ENCODE measurements at regions not wholly inside any gene's neighbourhood (a gene's known extent, or its start where the extent isn't known, plus 50 kb on each side); places are given as distances from the start of the nearest gene placed in this dataset.
"Not testable (repeated sequence)": the region's sequence is repeated elsewhere in the genome, so short reads cannot be mapped to it uniquely, and the experiment has no call there.

DNA sequence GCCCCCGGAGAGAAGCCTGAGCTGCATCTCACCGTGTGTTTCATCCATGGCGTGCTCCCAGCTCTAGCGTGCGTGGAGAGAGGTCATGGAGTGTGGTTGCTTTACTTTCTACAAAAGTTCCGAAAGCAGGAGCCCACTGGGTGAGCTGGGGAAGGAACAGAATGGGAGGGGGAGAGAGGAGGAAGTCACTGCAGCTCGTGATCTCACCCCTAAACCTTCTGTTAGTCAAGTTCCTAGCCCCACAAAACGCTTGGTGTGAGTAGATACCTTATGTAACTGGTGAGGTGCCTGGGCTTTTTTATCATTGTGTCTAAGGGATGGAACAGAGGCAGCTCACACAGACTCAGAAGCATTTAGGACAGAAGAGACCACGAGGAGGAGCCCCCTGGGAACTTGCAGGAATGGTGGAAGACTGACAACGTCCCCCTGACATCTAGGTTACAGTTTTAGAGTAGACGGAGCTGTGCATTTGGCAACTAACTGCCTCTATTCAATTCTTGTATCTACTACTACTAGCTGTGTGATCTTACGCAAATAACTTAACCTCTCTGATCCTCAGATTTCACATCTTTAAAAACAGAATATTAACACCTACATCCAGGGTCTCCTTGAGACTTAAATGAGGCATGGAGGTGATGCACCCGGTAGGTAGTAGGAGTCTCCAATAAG lies 123.3 kb downstream of the ARL4C start:
- no peak for DNase-seq

DNA sequence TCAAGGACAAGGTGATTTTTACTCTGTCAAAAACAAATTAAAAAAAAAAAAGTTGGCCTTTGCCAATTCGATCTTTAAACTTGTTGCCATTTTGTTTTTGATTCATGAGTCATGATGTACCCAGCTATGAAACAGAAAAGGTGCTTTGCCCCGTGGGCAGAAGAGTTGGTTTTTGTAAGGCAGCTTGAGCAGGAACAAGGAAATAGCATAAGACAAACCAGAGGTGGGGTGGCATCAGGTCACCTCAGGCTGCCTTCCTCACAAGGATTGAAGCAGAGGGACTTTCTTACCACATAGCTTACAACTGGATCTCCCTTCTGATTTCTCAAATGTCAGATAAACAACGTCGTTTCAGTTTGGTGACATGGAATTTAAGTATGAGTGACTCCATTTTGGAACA lies 123.8 kb downstream of the ARL4C start:
- DNase-seq: no peak

DNA sequence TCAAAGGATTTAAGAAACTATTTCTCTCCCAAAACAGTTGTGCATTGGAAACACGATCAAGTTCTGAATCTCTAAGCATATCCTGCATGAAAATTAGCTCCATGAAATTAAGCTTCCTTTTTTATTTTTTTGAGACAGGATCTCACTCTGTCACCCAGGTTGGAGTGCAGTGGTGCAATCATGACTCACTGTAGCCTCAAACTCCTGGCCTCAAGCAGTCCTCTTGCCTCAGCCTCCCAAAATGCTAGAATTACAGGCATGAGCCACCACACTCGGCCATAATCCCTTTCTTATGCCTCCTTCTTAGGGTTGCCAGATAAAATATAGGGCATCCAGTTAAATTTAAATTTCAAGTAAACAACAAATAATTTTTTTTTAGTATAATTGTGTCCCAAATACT lies 124.4 kb downstream of the ARL4C start:
- DNase-seq: no peak

DNA sequence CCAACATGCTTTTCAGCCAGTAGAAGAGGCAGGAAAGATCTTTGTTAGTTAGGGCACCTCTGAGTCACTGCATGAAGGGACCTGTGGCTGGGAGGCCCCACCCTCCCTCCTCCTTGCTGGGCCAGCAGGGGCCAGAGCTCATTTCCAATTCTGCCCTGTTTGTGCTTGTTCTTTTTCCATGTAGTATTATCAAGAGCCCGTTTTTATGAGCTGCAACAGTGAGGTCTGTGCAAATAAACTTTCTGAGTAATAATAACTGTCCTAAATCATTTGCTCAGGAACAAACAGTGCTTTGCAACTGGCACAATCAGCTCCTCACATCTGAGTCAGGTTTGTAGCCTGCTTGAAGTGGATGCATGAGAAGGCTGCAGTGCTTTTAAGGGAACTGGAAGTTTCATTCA lies 128.0 kb downstream of the ARL4C start:
- peak; percentile 24 for DNase-seq

DNA sequence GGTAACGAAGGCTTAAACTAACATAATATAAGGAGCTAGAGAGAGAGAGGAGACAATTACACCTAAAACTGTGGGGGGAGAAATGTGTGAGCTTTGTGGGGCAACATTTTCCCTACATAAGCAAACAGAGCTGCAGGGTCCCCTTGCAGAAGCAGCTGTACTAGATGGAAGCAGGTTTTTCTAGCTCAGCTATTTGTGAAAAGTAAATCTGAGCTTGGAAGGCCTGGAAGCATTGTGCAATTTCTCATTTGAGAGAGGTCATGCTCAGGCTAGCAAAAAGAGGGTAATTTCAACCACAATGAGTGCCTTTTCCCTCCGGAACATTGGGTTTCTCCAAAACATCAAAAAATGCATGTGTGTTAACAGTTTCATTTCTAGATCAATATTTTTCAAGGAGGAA lies 130.0 kb downstream of the ARL4C start:
- DNase-seq: peak; percentile 40

DNA sequence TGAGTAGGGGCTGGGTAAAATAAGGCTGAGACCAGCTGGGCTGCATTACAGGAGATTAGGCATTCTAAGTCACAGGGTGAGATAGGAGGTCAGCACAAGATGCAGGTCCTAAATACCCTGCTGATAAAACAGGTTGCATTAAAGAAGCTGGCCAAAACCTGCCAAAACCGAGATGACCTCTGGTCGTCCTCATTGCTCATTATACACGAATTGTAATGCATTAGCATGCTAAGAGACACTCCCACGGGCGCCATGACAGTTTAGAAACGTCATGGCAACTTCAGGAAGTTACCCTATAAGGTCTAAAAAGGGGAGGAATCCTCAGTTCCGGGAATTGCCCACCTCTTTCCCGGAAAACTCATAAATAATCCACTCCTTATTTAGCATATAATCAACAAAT lies 132.2 kb downstream of the ARL4C start:
- DNase-seq: no peak

DNA sequence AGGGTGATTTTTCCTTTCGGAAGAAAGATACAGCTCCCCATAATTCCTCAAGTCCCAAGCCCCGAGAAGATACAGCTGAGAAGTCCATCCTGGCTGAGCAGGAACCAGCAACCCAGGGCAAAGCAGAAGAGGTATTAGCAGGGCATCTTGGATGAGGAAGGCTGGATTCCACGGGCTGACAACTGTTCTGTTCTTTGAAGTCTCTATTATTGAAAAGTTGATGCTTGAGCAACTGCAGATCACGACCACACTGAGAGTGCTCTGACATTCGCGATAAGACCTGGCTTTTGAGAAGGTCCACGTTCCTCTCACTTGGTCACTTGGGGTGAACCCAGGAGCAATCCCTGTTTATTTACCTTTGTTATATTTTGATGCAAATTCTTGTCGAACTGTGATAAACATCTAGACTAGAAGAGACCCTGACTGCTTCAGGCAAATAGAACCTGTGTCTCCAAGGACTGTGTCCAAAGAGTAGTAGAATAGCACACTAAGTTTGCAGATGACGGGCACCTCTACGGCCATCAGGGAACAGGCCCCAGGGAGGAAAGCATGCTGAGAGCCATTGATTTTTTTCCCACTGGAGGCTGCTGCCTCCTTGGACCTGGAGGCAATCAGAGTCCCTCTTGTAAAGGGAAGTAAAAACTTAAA lies 133.1 kb downstream of the ARL4C start:
- peak; percentile 13 for DNase-seq

DNA sequence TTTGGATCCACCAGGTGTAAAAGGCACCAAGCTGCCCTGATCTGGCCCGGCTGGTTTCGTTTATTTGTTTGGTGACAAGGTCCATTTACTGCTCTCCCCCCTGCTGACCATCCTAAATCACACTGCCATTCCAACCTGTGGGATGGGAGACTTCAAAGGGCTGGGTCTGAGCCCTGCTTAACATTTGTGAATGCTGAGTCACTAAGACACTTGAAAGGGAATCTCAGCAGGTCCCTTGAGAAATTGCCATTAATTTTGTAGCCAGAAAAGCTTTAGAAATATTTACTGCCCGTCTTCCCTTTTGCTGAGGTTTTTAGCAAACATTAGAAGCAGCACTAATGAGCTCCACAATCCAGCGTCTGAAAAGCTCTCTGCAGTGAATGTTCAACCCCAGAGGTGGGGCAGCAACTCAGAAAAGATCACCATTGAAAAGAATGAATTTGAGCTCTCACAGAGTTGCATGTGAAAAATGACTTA lies 133.8 kb downstream of the ARL4C start:
- peak; percentile 81 for DNase-seq

DNA sequence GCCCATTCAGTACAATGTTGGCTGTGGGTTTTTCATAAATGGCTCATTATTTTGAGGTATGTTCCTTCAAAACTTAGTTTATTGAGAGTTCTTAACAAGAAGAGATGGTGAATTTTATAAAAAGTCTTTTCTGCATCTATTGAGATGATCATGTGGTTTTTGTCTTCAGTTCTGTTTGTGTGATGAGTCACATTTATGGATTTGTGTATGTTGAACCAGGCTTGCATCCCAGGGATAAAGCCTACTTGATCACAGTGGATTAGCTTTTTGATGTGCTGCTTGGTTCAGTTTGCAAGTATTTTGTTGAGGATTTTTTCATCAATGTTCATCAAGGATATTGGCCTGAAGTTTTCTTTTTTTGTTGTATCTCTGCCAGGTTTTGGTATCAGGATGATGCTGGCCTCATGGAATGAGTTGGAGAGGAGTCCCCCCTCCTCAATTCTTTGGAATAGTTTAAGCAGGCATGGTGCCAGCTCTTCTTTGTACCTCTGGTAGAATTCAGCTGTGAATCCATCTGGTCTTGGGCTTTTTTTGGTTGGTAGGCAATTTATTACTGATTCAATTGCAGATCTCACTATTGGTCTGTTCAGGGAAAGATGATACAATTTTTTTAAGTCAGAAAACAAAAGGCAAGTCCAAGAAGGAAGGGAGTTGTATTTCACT lies 136.4 kb downstream of the ARL4C start:
- DNase-seq: not testable (repeated sequence)

DNA sequence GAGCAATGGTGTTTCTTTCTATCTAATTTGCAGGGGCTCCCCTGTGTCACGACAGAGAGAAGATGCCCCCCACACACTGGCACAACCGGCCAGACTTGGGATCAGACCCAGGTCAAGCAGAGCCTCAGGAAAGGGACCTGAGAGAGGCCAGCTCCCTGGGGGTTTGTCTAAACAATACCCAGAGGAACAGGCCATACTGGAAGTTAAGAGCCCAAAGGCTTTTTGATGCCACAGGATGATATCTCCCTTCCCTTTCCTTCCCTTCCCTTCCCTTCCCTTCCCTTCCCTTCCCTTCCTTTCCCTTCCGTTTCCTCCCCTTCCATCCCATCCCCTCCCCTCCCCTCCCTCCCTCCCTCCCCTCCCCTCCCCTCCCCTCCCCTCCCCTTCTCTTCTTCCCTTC lies 139.2 kb downstream of the ARL4C start:
- no peak for DNase-seq

DNA sequence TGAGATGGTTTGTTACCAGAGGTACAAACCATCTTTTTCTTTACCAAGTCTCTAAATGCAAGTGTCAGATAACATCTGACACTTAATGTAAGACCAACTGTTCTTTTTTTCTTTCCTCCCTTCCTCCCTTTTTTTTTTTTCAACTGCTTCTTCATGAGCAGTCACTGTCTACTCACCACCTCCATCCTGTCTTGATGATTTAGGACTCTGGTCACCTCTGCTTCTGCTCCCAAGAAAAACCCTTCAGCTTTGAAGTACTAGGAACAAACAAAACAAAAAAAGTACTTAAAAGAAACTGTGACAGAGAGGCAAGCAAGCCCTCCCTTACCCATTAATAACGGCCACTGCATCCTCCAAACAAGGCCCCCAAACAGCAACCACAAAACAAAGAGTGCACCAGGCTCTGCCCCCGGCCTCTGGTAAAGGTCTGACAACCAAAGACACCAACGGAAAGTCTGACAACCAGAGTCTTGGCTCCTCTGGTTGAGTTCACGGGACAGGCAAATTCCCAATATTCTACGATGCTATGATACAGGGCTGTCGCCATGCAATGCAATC lies 141.0 kb downstream of the ARL4C start:
- no peak for DNase-seq

DNA sequence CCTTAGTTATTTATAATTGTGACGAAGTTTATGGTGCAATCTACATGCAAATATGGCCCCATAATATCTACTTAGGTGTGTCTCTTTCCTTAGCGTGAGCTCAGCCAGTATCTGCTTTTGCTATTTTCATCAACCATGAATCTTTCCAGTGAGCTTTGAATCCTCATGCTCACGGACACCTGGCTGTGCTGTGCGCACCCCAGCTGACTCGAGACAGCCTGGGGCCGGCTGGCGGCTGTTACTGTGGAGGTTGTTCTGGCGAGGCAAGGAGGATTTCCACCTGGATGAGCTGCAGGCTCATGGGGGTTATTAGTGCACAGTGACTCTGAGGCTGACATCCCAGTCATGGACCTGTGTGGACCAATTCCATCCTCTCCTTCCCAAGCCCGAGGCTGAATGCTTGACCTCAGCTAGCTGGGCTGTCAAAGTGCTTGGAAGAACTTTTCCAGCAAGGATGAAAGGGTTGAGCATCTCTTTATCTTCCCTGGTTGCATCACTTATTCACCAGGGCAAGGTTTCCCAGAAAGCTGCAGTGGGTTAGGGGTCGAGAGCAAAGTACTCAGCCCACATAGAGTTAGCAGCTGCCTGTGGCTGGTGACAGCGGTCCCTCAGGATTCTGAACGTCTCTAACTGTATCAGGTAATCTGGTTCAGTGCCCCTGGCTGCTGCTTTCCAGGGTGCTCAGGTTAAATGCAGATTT lies 141.7 kb downstream of the ARL4C start:
- DNase-seq: peak; percentile 53

DNA sequence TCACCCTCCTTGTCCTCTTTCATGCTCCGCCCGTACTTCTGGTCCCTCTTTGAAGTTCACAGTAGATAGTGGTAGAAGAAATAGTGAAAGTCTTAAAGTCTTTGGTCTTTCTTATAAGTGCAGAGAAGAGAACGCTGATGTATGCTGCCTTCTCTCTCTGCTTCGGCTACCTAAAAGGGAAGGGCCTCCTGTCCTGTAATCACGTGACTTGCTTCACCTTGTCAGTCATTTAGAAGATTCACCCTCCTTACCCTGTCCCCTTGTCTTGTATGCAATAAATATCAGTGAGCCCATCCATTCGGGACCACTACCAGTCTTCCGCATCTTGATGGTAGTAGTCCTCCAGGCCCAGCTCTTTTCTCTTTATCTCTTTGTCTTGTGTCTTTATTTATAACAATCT lies 144.6 kb downstream of the ARL4C start:
- DNase-seq: no peak

DNA sequence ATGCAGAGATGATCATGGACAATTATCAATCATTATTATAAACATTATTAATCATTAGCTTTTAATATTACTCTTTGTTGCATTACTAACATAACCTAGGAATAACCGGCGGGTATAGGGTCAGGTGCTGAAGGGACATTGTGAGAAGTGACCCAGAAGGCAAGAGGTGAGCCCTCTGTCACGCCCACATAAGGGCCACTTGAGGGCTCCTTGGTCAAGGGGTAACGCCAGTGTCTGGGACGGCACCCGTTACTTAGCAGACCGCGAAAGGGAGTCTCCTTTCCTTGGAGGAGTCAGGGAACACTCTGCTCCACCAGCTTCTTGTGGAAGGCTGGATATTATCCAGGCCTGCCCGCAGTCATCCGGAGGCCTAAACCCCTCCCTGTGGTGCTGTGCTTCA lies 145.0 kb downstream of the ARL4C start:
- DNase-seq: not testable (repeated sequence)

DNA sequence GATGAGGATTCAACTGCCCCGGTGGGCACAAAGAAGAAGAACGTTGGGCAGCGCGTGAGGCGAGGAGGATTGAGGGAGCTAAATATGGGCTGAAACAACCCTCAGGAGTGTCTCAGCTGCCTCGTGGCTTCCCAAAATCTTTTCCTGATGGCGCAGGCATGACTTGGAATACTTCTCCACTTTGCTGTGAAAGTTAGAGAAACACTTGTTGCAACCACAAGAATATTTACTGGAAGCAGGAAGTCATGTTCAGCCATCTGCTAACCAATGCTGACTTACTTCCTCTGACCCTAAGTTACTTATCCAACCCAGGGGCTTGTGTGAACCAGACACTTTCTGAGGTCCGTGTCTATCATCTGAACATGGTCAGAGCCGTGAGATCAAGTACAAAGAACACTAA lies 148.8 kb downstream of the ARL4C start:
- no peak for DNase-seq

DNA sequence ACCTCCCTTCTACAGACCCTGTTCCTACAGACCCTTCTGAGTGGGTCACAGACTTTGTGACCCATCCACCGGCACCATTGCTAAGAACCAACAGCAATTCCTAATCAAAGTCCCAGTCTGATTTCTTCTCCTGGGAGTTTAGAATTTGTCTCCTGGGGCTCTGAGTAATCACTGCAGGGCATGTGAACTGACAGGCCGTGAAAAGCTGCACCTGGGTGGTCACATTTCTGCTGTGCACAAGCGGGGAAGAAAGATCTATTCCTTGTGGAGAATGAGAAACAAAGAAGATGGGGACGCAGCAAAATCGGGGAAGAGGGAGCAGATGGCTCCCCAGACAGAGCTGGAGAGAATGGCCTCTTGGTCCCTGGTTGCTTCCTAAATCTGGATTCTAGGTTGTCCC lies 151.0 kb downstream of the ARL4C start:
- DNase-seq: no peak

DNA sequence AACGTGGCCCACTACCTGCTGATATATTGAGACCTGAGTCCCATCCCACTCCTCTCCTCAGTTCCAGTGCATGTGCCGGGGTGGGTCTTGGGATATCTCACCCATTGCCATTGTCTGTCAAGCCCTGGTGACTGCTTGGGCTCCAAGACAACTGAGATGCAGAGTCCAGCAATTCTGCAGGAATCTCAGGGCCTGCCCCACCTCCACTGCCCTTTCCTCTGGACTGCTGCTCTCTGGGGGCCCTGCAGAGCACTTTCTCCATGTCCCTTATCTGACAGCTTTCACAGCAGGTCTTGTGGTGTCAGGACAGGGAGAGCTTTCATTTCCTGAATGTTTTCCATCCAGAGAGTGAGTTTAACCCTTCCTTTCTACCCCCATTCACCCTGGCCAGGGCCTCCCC lies 152.9 kb downstream of the ARL4C start:
- no peak for DNase-seq

DNA sequence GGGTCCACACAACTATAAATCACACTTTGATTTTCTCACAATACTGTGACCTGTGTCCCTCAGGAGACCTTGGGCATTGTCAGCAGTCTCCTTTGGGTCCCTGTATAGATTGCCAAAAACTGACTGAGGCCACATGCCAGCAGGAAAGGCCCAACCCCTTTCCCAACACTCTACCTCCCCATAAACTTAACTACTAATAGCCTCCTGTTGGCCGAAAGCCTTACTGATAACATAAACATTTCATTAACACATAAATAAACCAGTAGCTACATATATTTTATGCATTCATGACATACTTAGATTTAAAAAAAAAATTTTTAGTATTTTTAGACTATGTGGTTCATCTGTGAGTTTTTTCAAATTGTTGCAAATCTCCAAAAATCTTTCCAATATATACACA lies 153.5 kb downstream of the ARL4C start:
- DNase-seq: no peak

DNA sequence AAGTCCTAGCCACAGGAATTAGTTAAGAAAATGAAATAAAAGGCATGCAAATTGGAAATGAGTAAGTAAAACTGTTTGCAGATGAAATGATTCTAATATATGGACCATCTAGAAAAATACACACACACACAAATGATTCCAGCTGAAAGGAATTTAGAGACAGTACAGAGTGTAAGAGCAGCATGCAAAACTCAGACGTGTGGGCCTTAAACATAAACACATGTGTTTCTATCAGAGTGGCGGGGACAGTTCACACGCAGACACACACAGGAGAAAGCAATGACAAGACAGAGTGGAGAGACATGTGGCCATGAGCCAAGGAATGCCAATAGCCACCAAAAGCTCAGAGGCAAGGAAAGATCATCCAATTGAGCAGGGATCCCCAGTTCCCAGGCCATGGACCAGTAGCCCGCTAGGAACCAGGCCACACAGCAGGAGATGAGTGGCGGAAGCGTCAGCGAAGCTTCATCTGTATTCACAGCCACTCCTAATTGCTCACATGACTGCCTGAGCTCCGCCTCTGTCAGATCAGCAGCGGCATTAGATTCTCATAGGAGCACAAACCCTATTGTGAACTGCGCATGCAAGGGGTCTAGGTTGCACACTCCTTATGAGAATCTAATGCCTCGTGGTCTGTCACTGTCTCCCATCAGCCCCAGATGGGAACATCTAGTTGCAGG lies 155.4 kb downstream of the ARL4C start:
- DNase-seq: no peak

DNA sequence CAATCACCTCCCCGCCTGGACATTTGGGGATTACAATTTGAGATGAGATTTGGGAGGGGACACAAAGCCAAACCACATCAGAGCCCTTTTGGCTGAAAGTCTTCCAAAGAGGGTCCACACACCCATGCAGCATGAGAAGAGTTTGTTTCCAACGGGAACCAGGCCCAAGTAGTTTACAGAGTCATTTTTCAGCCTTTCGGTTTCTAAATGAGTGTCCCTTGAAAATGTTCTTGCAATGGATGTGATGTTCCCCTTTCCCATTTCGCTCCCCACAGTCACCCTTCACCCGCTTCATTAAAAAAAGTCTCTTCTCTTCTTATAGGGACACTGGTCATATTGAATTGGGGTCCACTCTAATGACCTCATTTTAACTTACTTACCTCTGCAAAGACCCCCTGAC lies 157.4 kb downstream of the ARL4C start:
- DNase-seq: no peak

DNA sequence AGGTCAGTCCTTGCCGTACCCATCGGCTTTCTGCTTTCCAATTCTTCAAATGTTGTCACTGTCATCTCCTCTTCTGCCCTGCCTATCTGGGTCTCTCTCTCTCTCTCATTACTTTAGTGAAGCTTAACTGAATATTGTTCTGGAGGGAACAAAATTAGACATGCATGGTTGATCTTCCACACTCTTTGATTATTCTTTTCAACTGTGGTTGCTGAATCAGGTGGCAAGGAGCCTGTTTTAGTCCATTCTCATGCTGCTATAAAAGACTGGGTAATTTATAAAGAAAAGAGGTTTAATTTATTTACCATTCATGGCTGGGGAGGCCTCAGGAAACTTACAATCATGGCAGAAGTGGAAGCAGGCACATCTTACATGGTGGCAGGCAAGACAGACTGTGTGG lies 157.9 kb downstream of the ARL4C start:
- no peak for DNase-seq

DNA sequence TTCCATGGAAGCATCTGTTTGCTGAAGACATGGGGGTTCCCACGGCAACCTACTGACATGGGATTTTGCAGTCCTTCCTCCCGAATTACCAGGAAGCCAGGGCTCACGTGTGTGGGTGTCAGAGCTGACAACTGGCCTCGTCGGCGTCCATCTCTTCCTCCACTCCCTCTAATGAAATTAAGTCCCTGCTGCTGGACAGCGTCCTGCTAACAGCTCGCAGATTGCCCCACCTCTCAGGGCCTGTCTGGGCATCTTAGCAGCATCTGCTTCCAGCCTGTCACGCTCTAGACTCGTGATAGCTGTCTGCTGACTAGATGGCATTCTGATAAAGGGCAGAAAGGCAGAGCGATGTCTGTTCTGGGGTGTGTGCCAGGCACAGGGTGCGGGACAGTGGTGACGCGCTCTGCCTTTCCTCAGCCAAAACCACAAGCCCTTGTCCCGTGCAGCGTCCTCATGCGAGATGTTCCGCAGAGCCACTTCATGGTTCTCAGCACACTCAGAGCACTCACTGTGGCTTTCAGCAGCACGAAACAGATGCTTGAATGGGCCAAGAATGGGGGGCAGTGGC lies 161.1 kb downstream of the ARL4C start:
- DNase-seq: peak; percentile 18

All from NCI-H146 (cell line).